Stomach smooth muscle (tissue), 2 donors: ENCODE measurements at regions not wholly inside any gene's neighbourhood (a gene's known extent, or its start where the extent isn't known, plus 50 kb on each side); places are given as distances from the start of the nearest gene placed in this dataset.
"Not testable (repeated sequence)": the region's sequence is repeated elsewhere in the genome, so short reads cannot be mapped to it uniquely, and the experiment has no call there.

Experiments used
- H3K27ac ChIP-seq: one replicate; pipeline ENCODE4 v1.7.0; 2013; ENCODE audit warnings: mild to moderate bottlenecking, low read length, inconsistent platforms
- H3K27me3 ChIP-seq, 2 donors: one replicate each; pipeline ENCODE4 v1.7.0; 2013; ENCODE audit warnings: low read length in 2 of 2; ENCODE audit not compliant: insufficient read depth in 2 of 2, control insufficient read depth in 1 of 2
- H3K36me3 ChIP-seq, 2 donors: one replicate each; pipeline ENCODE4 v1.7.0; 2013; ENCODE audit warnings: low read length in 2 of 2; ENCODE audit not compliant: control insufficient read depth in 2 of 2, insufficient read depth in 2 of 2
- H3K4me1 ChIP-seq: one replicate; pipeline ENCODE4 v1.7.0; 2013; ENCODE audit warnings: low read length; ENCODE audit not compliant: control insufficient read depth, insufficient read depth
- H3K4me3 ChIP-seq, 2 donors: one replicate each; pipeline ENCODE4 v1.7.0; 2013; ENCODE audit warnings: low read length in 2 of 2
- H3K9ac ChIP-seq, 2 donors: one replicate each; pipeline ENCODE4 v1.7.0; 2013; ENCODE audit warnings: low read length in 2 of 2, mild to moderate bottlenecking in 1 of 2
- H3K9me3 ChIP-seq, 2 donors: one replicate each; pipeline ENCODE4 v1.7.0; 2013; ENCODE audit warnings: low read length in 2 of 2; ENCODE audit not compliant: control insufficient read depth in 2 of 2
- donor health status: healthy.
- donor health status: Pancreatic carcinoma.

GRCh38 chr9:1929134-1929533, 86.0 kb upstream of the SMARCA2 start:
- Histone ChIP-seq H3K27ac (no peak overlapping the region), H3K4me3 (no peak overlapping the region), H3K9ac (no peak overlapping the region), H3K36me3 (no peaks in the 10 kb centered on the region), H3K4me1 (no peaks in the 10 kb centered on the region), H3K27me3 (no peaks in the 10 kb centered on the region), H3K9me3 (peaks cover 0 to 4% of the 10 kb centered on the region in 2 donors)

GRCh38 chr9:1929722-1930244, 85.4 kb upstream of the SMARCA2 start:
- H3K27ac ChIP-seq = no peak overlapping the region
- H3K4me3 ChIP-seq = no peak overlapping the region
- H3K36me3 ChIP-seq = no peaks in the 10 kb centered on the region
- H3K4me1 ChIP-seq = no peaks in the 10 kb centered on the region
- no peaks in the 10 kb centered on the region for H3K27me3 ChIP-seq
- H3K9ac ChIP-seq = no peak overlapping the region
- peaks cover 0 to 4% of the 10 kb centered on the region in 2 donors for H3K9me3 ChIP-seq

GRCh38 chr9:1930245-1930736, 84.9 kb upstream of the SMARCA2 start:
- not testable (repeated sequence) for H3K36me3 ChIP-seq, H3K9ac ChIP-seq, H3K27ac ChIP-seq, H3K27me3 ChIP-seq, H3K4me3 ChIP-seq, H3K4me1 ChIP-seq, H3K9me3 ChIP-seq

GRCh38 chr9:1938135-1938534, 77.0 kb upstream of the SMARCA2 start:
- Histone ChIP-seq H3K36me3 (no peaks in the 10 kb centered on the region), H3K27me3 (no peaks in the 10 kb centered on the region), H3K9ac (no peak overlapping the region), H3K9me3 (no peaks in the 10 kb centered on the region), H3K27ac (no peak overlapping the region), H3K4me3 (no peak overlapping the region), H3K4me1 (no peaks in the 10 kb centered on the region)

GRCh38 chr9:1938675-1939170, 76.4 kb upstream of the SMARCA2 start:
- no peaks in the 10 kb centered on the region for H3K36me3 ChIP-seq
- no peaks in the 10 kb centered on the region for H3K4me1 ChIP-seq
- H3K9ac ChIP-seq = no peak overlapping the region
- no peaks in the 10 kb centered on the region for H3K27me3 ChIP-seq
- H3K9me3 ChIP-seq = no peaks in the 10 kb centered on the region
- H3K4me3 ChIP-seq = no peak overlapping the region
- H3K27ac ChIP-seq = no peak overlapping the region

- H3K27me3 ChIP-seq = no peaks in the 10 kb centered on the region
- H3K4me1 ChIP-seq = no peaks in the 10 kb centered on the region
- H3K9me3 ChIP-seq = no peaks in the 10 kb centered on the region
- H3K4me3 ChIP-seq = no peak overlapping the region
- no peak overlapping the region for H3K9ac ChIP-seq
- H3K27ac ChIP-seq = no peak overlapping the region
- no peaks in the 10 kb centered on the region for H3K36me3 ChIP-seq
These were observed 75.7 kb upstream of the SMARCA2 start for GRCh38 chr9:1939466-1939865.

- H3K27ac ChIP-seq = no peak overlapping the region
- H3K9ac ChIP-seq = no peak overlapping the region
- H3K9me3 ChIP-seq = no peaks in the 10 kb centered on the region
- H3K27me3 ChIP-seq = no peaks in the 10 kb centered on the region
- H3K4me3 ChIP-seq = no peak overlapping the region
- H3K36me3 ChIP-seq = no peaks in the 10 kb centered on the region
- H3K4me1 ChIP-seq = no peaks in the 10 kb centered on the region
These were observed 75.2 kb upstream of the SMARCA2 start for GRCh38 chr9:1939926-1940368.

GRCh38 chr9:1941989-1942388, 73.2 kb upstream of the SMARCA2 start:
- Histone ChIP-seq H3K27me3 (no peaks in the 10 kb centered on the region), H3K4me3 (no peak overlapping the region), H3K27ac (no peak overlapping the region), H3K4me1 (no peaks in the 10 kb centered on the region), H3K9ac (no peak overlapping the region), H3K9me3 (peaks cover 0 to 8% of the 10 kb centered on the region in 2 donors), H3K36me3 (no peaks in the 10 kb centered on the region)

GRCh38 chr9:1946526-1947283, 68.4 kb upstream of the SMARCA2 start:
- no peaks in the 10 kb centered on the region for H3K4me1 ChIP-seq
- H3K27ac ChIP-seq = no peak overlapping the region
- peaks cover 0 to 2% of the 10 kb centered on the region in 2 donors for H3K27me3 ChIP-seq
- H3K4me3 ChIP-seq = no peak overlapping the region
- H3K36me3 ChIP-seq = no peaks in the 10 kb centered on the region
- H3K9me3 ChIP-seq = peaks cover 0 to 8% of the 10 kb centered on the region in 2 donors
- H3K9ac ChIP-seq = no peak overlapping the region

GRCh38 chr9:1947438-1947837, 67.7 kb upstream of the SMARCA2 start:
- Histone ChIP-seq H3K4me3 (no peak overlapping the region), H3K27me3 (peaks cover 0 to 2% of the 10 kb centered on the region in 2 donors), H3K27ac (no peak overlapping the region), H3K9me3 (peaks cover 0 to 8% of the 10 kb centered on the region in 2 donors), H3K4me1 (no peaks in the 10 kb centered on the region), H3K9ac (no peak overlapping the region), H3K36me3 (no peaks in the 10 kb centered on the region)

- no peaks in the 10 kb centered on the region for H3K4me1 ChIP-seq
- H3K9ac ChIP-seq = no peak overlapping the region
- peaks cover 0 to 2% of the 10 kb centered on the region in 2 donors for H3K27me3 ChIP-seq
- H3K4me3 ChIP-seq = no peak overlapping the region
- no peaks in the 10 kb centered on the region for H3K36me3 ChIP-seq
- H3K9me3 ChIP-seq = peaks cover 0 to 8% of the 10 kb centered on the region in 2 donors
- H3K27ac ChIP-seq = no peak overlapping the region
These were observed 66.6 kb upstream of the SMARCA2 start for GRCh38 chr9:1948541-1948940.
